B cell (primary cell): ENCODE measurements at regions not wholly inside any gene's neighbourhood (a gene's known extent, or its start where the extent isn't known, plus 50 kb on each side); places are given as distances from the start of the nearest gene placed in this dataset.

ENCODE experiments used
- ATAC-seq: fragments of 200-7000 bp; cut with Tn5 transposase; one replicate; pipeline ENCODE4 v1.10.0; 2021; ENCODE audit warnings: low read depth, mild to moderate bottlenecking, moderate number of reproducible peaks, moderate library complexity
- CTCF ChIA-PET: fragments of 350-600 bp; sonication (Branson Sonifier 250); formaldehyde crosslinking; loops from one replicate; lab custom pipeline; 2021; ENCODE audit warnings: antibody characterized with exemption, inconsistent platforms; lab: Charles Lee
- POLR2A ChIA-PET: fragments of 350-600 bp; sonication (Branson Sonifier 250); formaldehyde crosslinking; loops from one replicate; lab custom pipeline; 2021; ENCODE audit warnings: antibody characterized with exemption; lab: Charles Lee
- DNase-seq: peaks from one replicate; pipeline ENCODE4 v3.0.0; 2013
- H2AFZ ChIP-seq: 2 replicates; pipeline ENCODE4 v1.6.1; 2012; ENCODE audit warnings: mild to moderate bottlenecking, low read depth, low read length; ENCODE audit not compliant: insufficient read depth, poor library complexity, severe bottlenecking
- H3K27ac ChIP-seq, 2 donors: 1 replicate in 1 of 2; 2 replicates in 1 of 2; pipeline ENCODE4 v1.5.1; 2012 to 2013; ENCODE audit warnings: low read length in 2 of 2, mild to moderate bottlenecking in 2 of 2, moderate library complexity in 1 of 2
- H3K27me3 ChIP-seq, 4 experiments: fragments of 200-600 bp in 1 of 4; sonication (generic) in 1 of 4; replicated peaks in 1 of 4; 1 replicate in 2 of 4; 2 replicates in 2 of 4; pipeline versions ENCODE4 v1.6.1 to v1.7.0; 2013 to 2016; ENCODE audit warnings: low read length in 3 of 4, mild to moderate bottlenecking in 2 of 4, mixed read lengths in 1 of 4, moderate library complexity in 1 of 4; ENCODE audit not compliant: insufficient read depth in 4 of 4, control insufficient read depth in 3 of 4; ENCODE audit errors: control extremely low read depth in 1 of 4
- H3K36me3 ChIP-seq, 2 experiments: replicated peaks in 1 of 2; 1 replicate in 1 of 2; 2 replicates in 1 of 2; pipeline versions ENCODE4 v1.6.1 to v1.7.1; 2013; ENCODE audit warnings: low read length in 1 of 2; ENCODE audit not compliant: insufficient read depth in 2 of 2, control insufficient read depth in 1 of 2; ENCODE audit errors: control extremely low read depth in 1 of 2, extremely low read depth in 1 of 2
- H3K4me1 ChIP-seq, 2 donors: fragments of 200-600 bp in 1 of 2; sonication (generic) in 1 of 2; 1 replicate in 1 of 2; 2 replicates in 1 of 2; pipeline versions ENCODE4 v1.5.1 to v1.6.1; 2013 to 2017; ENCODE audit warnings: low read length in 2 of 2; ENCODE audit not compliant: control insufficient read depth in 2 of 2, insufficient read depth in 2 of 2
- H3K4me2 ChIP-seq: replicated peaks from 2 replicates; pipeline ENCODE3; 2012; ENCODE audit warnings: mild to moderate bottlenecking, low read depth, low read length; ENCODE audit not compliant: poor library complexity, severe bottlenecking
- H3K4me3 ChIP-seq, 5 experiments: fragments of 200-600 bp in 1 of 5; sonication (generic) in 1 of 5; 1 replicate in 3 of 5; 2 replicates in 2 of 5; pipeline versions ENCODE4 v1.5.1 to v1.7.0; 2011 to 2016; ENCODE audit warnings: low read length in 4 of 5, mild to moderate bottlenecking in 4 of 5, low read depth in 2 of 5, control low read depth in 1 of 5, moderate library complexity in 1 of 5; ENCODE audit not compliant: insufficient read depth in 1 of 5; ENCODE audit errors: control extremely low read depth in 1 of 5, extremely low read depth in 1 of 5
- H3K79me2 ChIP-seq: fragments of 200-600 bp; sonication (generic); one replicate; pipeline ENCODE4 v1.6.0; 2016; ENCODE audit warnings: low read length; ENCODE audit not compliant: control insufficient read depth, insufficient read depth
- H3K9ac ChIP-seq: fragments of 200-600 bp; sonication (generic); 2 replicates; pipeline ENCODE4 v1.6.1; 2017; ENCODE audit warnings: mild to moderate bottlenecking, low read length, moderate library complexity
- H3K9me3 ChIP-seq, 3 donors: one replicate each; pipeline versions ENCODE4 v1.6.1 to v1.7.1; 2013; ENCODE audit warnings: low read length in 2 of 3; ENCODE audit not compliant: control insufficient read depth in 2 of 3, insufficient read depth in 1 of 3; ENCODE audit errors: control extremely low read depth in 1 of 3
- H4K20me1 ChIP-seq: 2 replicates; pipeline ENCODE4 v1.6.0; 2012; ENCODE audit warnings: mild to moderate bottlenecking, low read length; ENCODE audit not compliant: insufficient read depth, control insufficient read depth, poor library complexity, severe bottlenecking
- H3K27ac Mint-ChIP-seq: one replicate; pipeline ENCODE4 v1.8.0; 2021; ENCODE audit warnings: mixed read lengths
- H3K27me3 Mint-ChIP-seq: one replicate; pipeline ENCODE4 v1.8.0; 2021; ENCODE audit warnings: mixed read lengths
- H3K4me1 Mint-ChIP-seq: one replicate; pipeline ENCODE4 v1.8.0; 2021; ENCODE audit warnings: mixed read lengths
- H3K4me3 Mint-ChIP-seq: one replicate; pipeline ENCODE4 v1.8.0; 2021; ENCODE audit warnings: mixed read lengths
- H3K9me3 Mint-ChIP-seq: one replicate; pipeline ENCODE4 v1.8.0; 2022; ENCODE audit warnings: mixed read lengths; ENCODE audit not compliant: insufficient read depth
- CTCF ChIP-seq: fragments of 200-600 bp; IDR thresholded peaks from one replicate; pipeline ENCODE4 v1.8.0; 2022; ENCODE audit warnings: antibody characterized with exemption, mild to moderate bottlenecking
- EZH2 ChIP-seq: IDR thresholded peaks from 2 replicates; pipeline ENCODE4 v1.6.1; 2012; ENCODE audit warnings: borderline replicate concordance, low read depth, mild to moderate bottlenecking, moderate library complexity, low read length; ENCODE audit not compliant: insufficient read depth, poor library complexity, severe bottlenecking
- WGBS: methylation state at CpG from one replicate; pipeline ENCODE4 v1.1.5; 2013; ENCODE audit warnings: missing lambda C conversion rate; ENCODE audit not compliant: insufficient coverage; 5-methylcytosine and 5-hydroxymethylcytosine counted together
- intact Hi-C: fragments of 100-400 bp; cut with micrococcal nuclease; formaldehyde crosslinking; loops from one replicate; pipeline ENCODE4 v1.10.0; 2022

DNA sequence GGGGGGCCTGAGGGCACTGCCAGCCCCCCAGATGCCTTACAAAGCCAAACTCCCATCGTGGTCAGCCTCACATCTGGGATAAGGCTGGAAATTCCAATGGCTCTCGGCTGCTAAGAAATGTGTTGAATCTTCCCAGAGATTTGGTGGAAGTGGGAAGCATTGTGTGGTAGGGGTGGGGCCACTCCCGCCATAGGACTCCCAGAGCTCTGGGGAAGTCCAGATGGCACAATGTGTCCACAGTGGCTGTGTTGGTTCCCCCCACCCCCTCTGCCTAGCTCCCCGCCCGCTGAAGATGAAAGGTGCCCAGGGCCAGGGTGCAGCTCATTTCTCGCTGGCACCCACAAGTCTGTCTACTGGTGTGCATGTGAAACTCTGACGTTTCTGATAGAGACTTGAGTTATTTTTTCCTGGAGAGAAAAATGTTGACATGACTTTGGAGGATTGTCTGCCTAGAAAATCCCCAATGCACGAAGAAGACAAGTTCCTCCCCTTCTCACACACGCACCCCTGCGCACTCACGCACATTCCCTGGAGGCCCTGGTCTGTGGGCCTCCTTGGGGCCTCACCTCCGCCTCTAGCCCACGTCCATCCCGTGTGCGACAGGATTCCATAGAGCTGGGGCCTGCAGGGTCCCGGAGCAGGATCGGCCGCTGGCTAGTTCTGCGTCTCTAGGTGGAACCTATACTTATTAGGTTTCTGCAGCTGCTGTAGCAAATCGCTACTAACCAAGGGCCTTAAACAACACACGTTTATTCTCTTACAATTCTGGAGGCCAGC, 199.1 kb downstream of the ZFP36L2 start:
- intact Hi-C loops, result loop anchor here (10.0 kb wide), 1 partner anchor 78 kb away; no protein-coding TSS in a partner anchor
- ChIA-PET CTCF (interaction anchor here (0.7 kb wide), 1 partner anchor 194 kb away, joined by 3 read pairs; no protein-coding TSS in a partner anchor), POLR2A (no interaction called here)
- no peaks in the 10 kb centered on the region for H3K36me3 ChIP-seq
- no peak overlapping the region for H3K4me3 Mint-ChIP-seq
- no peaks in the 10 kb centered on the region for H3K9me3 Mint-ChIP-seq
- ATAC-seq, result no peak
- WGBS, result 86% methylated on average over 19 of the region's 21 CpGs
- H3K4me2 ChIP-seq, result no peak overlapping the region
- no peak overlapping the region for H2AFZ ChIP-seq
- TF ChIP-seq CTCF (no peak), EZH2 (no peak)
- H3K27ac Mint-ChIP-seq, result peak overlapping the region; percentile 20
- no peaks in the 10 kb centered on the region for H4K20me1 ChIP-seq
- H3K27me3 Mint-ChIP-seq, result no peaks in the 10 kb centered on the region
- no peaks in the 10 kb centered on the region for H3K27me3 ChIP-seq
- H3K4me3 ChIP-seq, result no peak overlapping the region
- H3K4me1 Mint-ChIP-seq, result peaks cover 10% of the 10 kb centered on the region
- no peaks in the 10 kb centered on the region for H3K79me2 ChIP-seq
- peaks cover 0 to 3% (median 0%) of the 10 kb centered on the region in 3 donors for H3K9me3 ChIP-seq
- H3K27ac ChIP-seq, result no peak overlapping the region
- H3K9ac ChIP-seq, result no peak overlapping the region
- DNase-seq, result no peak
- peaks cover 7 to 8% of the 10 kb centered on the region in 2 donors for H3K4me1 ChIP-seq
